Gastroesophageal sphincter (tissue), 3 donors: ENCODE measurements at regions not wholly inside any gene's neighbourhood (a gene's known extent, or its start where the extent isn't known, plus 50 kb on each side); places are given as distances from the start of the nearest gene placed in this dataset.

Source experiments
- POLR2A ChIP-seq, 2 donors: fragments of 450-650 bp; IDR thresholded peaks; one replicate each; pipeline ENCODE4 v1.6.1; 2017; ENCODE audit warnings: antibody characterized with exemption in 2 of 2, mild to moderate bottlenecking in 2 of 2, moderate library complexity in 1 of 2
- POLR2AphosphoS5 ChIP-seq: sonication (generic); formaldehyde crosslinking; IDR thresholded peaks from one replicate; pipeline ENCODE4 v1.6.1; 2017; ENCODE audit warnings: antibody characterized with exemption
- TF ChIP-seq, protein P1 (sequence below), 4 experiments: fragments of 200-600 bp in 2 of 4; fragments of 450-650 bp in 2 of 4; sonication (generic) in 1 of 4; IDR thresholded peaks; one replicate each; pipeline ENCODE4 v1.5.1; 2017 to 2019; ENCODE audit warnings: antibody characterized with exemption in 4 of 4, mild to moderate bottlenecking in 2 of 4, moderate library complexity in 2 of 4

- TF ChIP-seq, protein P1, sequence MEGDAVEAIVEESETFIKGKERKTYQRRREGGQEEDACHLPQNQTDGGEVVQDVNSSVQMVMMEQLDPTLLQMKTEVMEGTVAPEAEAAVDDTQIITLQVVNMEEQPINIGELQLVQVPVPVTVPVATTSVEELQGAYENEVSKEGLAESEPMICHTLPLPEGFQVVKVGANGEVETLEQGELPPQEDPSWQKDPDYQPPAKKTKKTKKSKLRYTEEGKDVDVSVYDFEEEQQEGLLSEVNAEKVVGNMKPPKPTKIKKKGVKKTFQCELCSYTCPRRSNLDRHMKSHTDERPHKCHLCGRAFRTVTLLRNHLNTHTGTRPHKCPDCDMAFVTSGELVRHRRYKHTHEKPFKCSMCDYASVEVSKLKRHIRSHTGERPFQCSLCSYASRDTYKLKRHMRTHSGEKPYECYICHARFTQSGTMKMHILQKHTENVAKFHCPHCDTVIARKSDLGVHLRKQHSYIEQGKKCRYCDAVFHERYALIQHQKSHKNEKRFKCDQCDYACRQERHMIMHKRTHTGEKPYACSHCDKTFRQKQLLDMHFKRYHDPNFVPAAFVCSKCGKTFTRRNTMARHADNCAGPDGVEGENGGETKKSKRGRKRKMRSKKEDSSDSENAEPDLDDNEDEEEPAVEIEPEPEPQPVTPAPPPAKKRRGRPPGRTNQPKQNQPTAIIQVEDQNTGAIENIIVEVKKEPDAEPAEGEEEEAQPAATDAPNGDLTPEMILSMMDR (IDR thresholded peaks at IDR 0.05): no peak
- TF ChIP-seq POLR2AphosphoS5 (no peak), POLR2A (IDR thresholded peaks at IDR 0.05) (no peak)
These were observed 301.7 kb downstream of the PAX3 start for GRCh38 chr2:221997100-221997499.
